MG63 (cell line): ENCODE measurements at regions not wholly inside any gene's neighbourhood (a gene's known extent, or its start where the extent isn't known, plus 50 kb on each side); places are given as distances from the start of the nearest gene placed in this dataset.
"Not testable (repeated sequence)": the region's sequence is repeated elsewhere in the genome, so short reads cannot be mapped to it uniquely, and the experiment has no call there.

Experiments
- DNase-seq: peaks from one replicate; pipeline ENCODE4 v3.0.0-alpha.2; 2020
- H3K27me3 ChIP-seq: fragments of 250-450 bp; sonication (Bioruptor Pico); 2 replicates; pipeline ENCODE4 v1.5.1; 2020; ENCODE audit warnings: mild to moderate bottlenecking, moderate library complexity
- H3K36me3 ChIP-seq: fragments of 250-450 bp; sonication (Bioruptor Pico); 2 replicates; pipeline ENCODE4 v1.5.1; 2020; ENCODE audit warnings: mild to moderate bottlenecking, moderate library complexity
- H3K4me3 ChIP-seq: fragments of 250-450 bp; sonication (Bioruptor Pico); 2 replicates; pipeline ENCODE4 v1.5.1; 2020; ENCODE audit warnings: mild to moderate bottlenecking, moderate library complexity
- H3K9me3 ChIP-seq: fragments of 250-450 bp; sonication (Bioruptor Pico); 2 replicates; pipeline ENCODE4 v1.5.1; 2020; ENCODE audit warnings: mild to moderate bottlenecking, moderate library complexity

DNA sequence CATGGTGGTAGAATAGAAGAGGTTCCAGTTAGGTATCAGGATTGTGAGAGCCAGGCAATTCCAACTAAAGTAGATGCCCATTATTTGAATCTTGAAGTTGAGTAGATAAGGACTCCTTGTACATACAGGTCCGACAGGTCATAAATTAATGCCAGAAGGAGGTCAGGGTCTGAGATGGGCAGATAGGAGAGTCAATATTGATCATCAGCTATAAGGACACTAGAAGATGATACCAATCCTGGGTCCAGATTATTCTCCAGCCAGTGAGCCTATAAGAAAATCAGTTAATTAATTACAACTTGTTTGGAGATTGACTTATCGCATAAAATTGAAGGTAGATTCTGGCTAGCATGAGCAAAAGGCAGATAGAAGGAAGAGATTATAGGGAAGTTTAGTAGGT lies 378.4 kb upstream of the NAALADL2 start:
- DNase-seq = no peak
- Histone ChIP-seq H3K36me3 (no peaks in the 10 kb centered on the region), H3K4me3 (no peak overlapping the region), H3K27me3 (no peaks in the 10 kb centered on the region), H3K9me3 (no peaks in the 10 kb centered on the region; the same call in 1 of the 2 replicates)

DNA sequence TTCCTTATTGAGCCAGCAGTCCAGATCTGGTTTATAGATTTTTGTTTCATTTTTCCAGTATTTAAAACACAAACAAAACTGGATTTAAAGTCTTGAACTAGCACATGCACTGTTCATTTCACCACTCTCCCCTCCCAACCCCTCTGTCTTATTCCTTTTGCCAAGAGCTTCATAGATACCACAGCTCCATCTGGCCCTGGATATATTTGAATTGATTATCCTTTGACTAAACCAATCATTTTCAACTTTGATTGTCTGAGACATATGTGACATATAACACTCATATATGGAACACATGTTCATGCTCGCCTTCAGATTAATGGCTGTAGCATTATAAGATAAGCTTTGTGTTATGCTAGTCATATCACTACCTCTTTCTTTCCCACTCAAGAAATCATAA lies 376.6 kb upstream of the NAALADL2 start:
- no peak overlapping the region for H3K4me3 ChIP-seq
- no peak for DNase-seq
- H3K36me3 ChIP-seq = no peaks in the 10 kb centered on the region
- H3K9me3 ChIP-seq = no peaks in the 10 kb centered on the region; the same call in 1 of the 2 replicates
- H3K27me3 ChIP-seq = no peaks in the 10 kb centered on the region

DNA sequence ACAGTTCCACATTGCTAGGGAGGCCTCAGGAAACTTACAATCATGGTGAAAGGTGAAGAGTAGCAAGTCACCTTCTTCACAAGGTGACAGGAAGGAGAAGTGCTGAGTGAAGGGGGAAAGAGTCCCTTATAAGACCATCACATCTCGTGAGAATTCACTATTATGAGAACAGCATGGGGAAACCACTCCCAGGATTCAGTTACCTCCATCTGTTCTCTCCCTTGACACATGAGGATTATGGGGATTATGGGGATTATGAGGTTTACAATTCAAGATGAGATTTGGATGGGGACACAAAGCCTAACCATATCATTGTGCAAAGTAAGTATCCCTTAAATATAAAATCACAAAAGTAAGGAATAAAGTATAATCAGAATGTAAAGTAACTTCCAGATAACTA lies 375.9 kb upstream of the NAALADL2 start:
- no peak overlapping the region for H3K4me3 ChIP-seq
- no peaks in the 10 kb centered on the region for H3K36me3 ChIP-seq
- no peak for DNase-seq
- no peaks in the 10 kb centered on the region for H3K27me3 ChIP-seq
- no peaks in the 10 kb centered on the region for H3K9me3 ChIP-seq

DNA sequence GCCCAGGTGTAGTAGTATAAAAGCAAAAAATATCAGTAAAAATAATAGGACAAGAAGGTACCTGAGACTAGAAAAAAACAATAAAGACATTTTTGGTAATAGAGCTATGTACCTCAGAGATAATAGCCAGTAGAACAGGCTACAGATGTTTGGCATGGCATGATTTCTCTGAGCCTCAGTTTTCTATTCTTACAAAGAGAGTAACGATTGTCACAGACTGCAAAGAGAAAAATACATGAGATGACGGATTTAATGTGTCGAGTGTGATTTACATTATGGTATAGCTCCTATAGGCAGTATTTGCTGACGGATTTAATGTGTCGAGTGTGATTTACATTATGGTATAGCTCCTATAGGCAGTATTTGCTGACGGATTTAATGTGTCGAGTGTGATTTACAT lies 375.3 kb upstream of the NAALADL2 start:
- not testable (repeated sequence) for H3K4me3 ChIP-seq, DNase-seq, H3K9me3 ChIP-seq, H3K27me3 ChIP-seq, H3K36me3 ChIP-seq

DNA sequence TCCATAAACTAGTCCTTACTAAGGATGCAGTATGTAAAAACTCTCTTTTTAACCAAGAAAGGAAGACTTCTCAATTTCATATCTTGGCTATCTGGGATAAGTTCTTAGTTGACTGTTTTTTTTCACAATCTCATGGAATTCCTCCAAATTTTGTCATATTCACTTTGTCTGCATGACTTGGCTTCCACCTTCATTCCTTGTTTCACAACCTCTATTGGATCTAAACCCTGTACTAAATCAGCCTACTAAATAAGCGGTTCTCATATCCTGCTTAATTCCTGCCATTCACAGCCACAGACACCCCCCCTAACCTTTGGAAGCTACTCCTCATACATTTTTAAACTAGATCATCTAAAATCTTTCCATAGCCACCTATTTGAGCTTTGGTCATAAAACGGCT lies 370.6 kb upstream of the NAALADL2 start:
- 0 out of 2 replicates have a peak, but pooled peaks cover 3% of the 10 kb centered on the region for H3K9me3 ChIP-seq
- H3K36me3 ChIP-seq = no peaks in the 10 kb centered on the region
- no peak for DNase-seq
- H3K4me3 ChIP-seq = no peak overlapping the region
- no peaks in the 10 kb centered on the region for H3K27me3 ChIP-seq

DNA sequence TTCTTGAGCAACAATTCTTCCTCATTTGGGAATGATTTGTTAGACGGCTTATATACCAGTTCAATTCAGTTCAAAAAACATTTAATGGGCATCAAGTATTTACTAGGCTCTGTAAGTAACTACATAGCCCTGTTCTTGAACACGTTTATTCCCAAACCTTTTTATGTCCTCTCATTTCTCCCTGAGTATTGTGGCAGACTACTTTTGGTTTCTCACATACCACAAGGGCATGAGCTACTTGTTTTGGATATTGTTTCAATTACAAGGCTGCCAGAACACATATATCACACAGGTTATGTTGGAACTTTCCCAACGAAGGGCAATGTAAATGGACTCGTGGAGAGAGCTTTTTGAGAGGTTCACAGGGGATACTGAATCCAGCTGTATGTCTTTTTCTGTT lies 363.8 kb upstream of the NAALADL2 start:
- DNase-seq = no peak

DNA sequence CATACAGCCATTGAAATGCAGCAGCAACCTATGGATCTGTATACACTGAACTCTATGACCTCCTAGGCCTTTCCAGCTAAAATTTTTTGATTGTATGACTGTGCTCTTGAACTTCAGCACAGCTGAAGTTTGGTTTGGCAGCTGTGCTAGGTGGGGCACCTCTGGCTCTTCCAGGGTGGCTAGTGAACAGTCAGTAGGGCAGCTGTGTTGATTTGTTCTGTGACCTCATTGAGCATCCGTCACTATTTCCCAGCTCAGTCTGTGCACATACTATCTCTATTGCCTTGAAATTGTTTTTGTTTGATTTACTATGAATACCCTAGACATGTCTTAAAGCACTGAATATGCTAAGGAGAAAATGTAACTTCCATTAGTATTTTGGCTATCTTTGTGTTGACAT lies 363.2 kb upstream of the NAALADL2 start:
- peak; percentile 80 for DNase-seq

More for the DNA sequence above, 363.8 kb upstream of the NAALADL2 start:
- Histone ChIP-seq H3K27me3 (no peaks in the 10 kb centered on the region), H3K9me3 (no peaks in the 10 kb centered on the region), H3K36me3 (no peaks in the 10 kb centered on the region), H3K4me3 (no peak overlapping the region)

DNA sequence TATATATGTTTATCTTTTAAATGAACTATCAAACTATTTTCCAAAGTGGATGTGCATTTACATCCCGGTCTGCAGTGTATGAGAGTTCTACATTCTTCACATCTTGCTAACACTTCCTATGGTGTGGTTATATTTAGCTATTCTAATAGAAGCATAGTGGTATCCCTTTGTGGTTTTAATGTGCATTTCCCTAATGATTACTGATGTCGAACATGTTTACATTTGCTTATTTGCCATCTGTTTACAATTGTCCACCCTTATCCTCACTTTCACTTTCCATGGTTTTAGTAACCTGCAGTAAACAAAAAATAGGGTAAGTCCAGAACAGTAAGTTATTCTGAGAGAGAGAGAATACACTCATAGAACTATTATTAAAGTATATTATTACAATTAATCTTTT lies 360.5 kb upstream of the NAALADL2 start:
- no peak for DNase-seq
- H3K4me3 ChIP-seq = peak overlapping the region; percentile 27

More for the DNA sequence above, 363.2 kb upstream of the NAALADL2 start:
- Histone ChIP-seq H3K36me3 (no peaks in the 10 kb centered on the region), H3K4me3 (no peak overlapping the region), H3K27me3 (no peaks in the 10 kb centered on the region), H3K9me3 (no peaks in the 10 kb centered on the region)

DNA sequence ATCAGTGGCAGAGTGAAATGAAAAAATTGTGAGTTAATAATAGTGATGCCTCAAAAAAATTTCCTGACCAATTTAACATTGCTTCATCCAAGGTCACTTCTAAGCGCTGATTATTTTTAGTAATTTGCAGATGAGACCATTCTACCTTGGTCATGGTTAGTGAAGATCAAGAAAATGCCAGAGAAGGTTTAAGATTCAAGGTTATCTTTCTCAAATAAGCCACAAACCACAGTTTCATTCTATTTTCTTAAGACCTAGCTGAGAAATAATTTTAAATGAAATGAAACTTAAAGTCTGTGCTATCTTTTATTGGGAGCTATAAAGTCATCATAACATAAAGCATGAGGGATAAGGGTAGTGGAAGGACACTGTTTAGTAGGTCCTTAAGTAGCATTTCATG lies 353.9 kb upstream of the NAALADL2 start:
- no peak for DNase-seq
- Histone ChIP-seq H3K4me3 (no peak overlapping the region), H3K9me3 (no peaks in the 10 kb centered on the region), H3K36me3 (no peaks in the 10 kb centered on the region), H3K27me3 (no peaks in the 10 kb centered on the region)

More for the DNA sequence above, 360.5 kb upstream of the NAALADL2 start:
- Histone ChIP-seq H3K9me3 (no peaks in the 10 kb centered on the region), H3K27me3 (no peaks in the 10 kb centered on the region), H3K36me3 (no peaks in the 10 kb centered on the region)

DNA sequence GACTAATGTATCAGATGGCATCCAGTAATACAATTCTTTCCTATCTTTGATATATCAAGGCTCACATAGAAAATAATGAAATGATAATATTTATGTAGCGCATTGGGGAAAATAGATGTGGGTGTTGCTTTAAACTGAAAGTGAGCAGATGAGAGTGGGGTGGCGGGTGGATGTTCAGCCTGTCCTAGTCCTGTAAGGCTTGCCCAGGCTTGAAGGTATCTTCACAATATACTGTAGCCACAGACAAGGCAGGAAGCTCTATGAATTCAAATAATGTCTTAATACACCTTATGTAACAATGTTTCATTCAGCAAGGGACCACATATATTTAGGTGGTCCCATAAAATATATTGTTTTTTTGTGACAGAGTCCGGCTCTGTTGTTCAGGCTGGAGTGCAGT lies 334.9 kb upstream of the NAALADL2 start:
- DNase-seq = no peak
- Histone ChIP-seq H3K36me3 (no peaks in the 10 kb centered on the region), H3K27me3 (no peaks in the 10 kb centered on the region), H3K9me3 (no peaks in the 10 kb centered on the region; the same call in 1 of the 2 replicates), H3K4me3 (no peak overlapping the region)

DNA sequence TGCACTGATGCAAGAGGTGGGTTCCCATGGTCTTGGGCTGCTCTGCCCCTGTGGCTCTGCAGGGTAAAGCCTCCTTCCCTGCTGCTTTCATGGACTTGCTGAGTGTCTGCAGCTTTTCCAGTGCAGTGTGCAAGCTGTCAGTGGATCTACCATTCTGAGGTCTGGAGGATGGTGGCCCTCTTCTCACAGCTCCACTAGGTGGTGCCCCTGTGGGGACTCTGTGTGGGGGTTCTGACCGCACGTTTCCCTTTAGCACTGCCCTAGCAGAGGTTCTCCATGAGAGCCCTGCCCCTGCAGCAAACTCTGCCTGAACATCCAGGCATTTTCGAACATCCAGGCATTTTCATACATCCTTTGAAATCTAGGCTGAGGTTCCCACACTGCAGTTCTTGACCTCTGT lies 329.8 kb upstream of the NAALADL2 start:
- H3K9me3 ChIP-seq = peaks cover 2% of the 10 kb centered on the region; the same call in 1 of the 2 replicates
- H3K27me3 ChIP-seq = no peaks in the 10 kb centered on the region
- DNase-seq = no peak
- no peak overlapping the region for H3K4me3 ChIP-seq
- no peaks in the 10 kb centered on the region for H3K36me3 ChIP-seq

DNA sequence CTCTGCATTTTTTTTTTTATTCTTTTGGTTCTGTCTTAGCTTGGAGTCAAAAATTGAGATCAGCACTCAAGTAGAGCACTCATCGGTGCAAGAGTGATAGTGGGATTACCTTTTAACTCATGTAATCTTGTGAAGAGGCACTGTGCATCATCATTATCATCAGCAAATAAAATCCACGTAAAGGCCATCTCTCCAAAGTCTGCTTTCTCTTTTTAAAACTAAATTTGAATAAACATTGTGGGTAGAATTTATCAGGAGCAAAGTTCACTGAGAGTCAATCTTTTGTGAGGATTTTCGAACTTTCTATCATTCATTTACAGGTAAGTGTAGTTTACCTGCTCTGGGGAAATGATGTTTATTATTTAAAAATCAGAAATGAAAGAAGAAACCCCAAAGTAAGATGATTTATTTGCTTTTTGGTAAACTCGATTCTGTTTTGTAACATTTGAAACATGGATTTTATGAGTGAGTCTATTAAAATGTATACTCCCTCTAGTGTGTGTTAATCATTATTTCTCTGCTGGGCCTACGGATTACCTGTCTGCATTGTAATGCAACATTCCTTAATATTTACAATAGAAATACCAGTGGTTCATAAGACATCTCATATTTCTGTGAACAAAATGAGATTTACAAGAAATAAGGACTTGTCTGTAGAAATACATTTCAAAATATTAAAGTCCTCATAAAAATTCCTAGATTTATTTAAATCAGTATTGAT lies 327.7 kb upstream of the NAALADL2 start:
- Histone ChIP-seq H3K9me3 (0 out of 2 replicates have a peak, but pooled peaks cover 2% of the 10 kb centered on the region), H3K4me3 (no peak overlapping the region), H3K27me3 (no peaks in the 10 kb centered on the region), H3K36me3 (no peaks in the 10 kb centered on the region)
- no peak for DNase-seq

DNA sequence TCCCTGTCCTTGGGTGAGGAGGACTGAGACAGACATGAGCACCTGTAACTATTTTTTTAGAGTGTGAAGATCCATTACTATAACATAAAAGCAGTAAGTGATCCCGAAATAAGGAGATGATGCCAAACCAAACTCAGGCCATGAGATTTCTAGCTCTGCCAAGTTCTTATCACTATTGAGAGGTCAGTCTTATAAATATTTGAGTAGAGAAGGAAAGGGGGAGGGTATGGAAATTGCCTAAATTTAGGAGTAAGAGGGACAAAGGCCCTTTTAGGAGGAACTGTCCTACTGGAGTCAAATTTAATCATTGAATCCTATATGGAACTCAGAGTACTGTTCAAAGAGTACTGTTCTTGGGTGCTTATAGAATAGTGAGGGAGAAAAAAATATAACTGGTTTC lies 326.9 kb upstream of the NAALADL2 start:
- Histone ChIP-seq H3K27me3 (no peaks in the 10 kb centered on the region), H3K9me3 (0 out of 2 replicates have a peak, but pooled peaks cover 2% of the 10 kb centered on the region), H3K36me3 (no peaks in the 10 kb centered on the region), H3K4me3 (no peak overlapping the region)
- DNase-seq = no peak

DNA sequence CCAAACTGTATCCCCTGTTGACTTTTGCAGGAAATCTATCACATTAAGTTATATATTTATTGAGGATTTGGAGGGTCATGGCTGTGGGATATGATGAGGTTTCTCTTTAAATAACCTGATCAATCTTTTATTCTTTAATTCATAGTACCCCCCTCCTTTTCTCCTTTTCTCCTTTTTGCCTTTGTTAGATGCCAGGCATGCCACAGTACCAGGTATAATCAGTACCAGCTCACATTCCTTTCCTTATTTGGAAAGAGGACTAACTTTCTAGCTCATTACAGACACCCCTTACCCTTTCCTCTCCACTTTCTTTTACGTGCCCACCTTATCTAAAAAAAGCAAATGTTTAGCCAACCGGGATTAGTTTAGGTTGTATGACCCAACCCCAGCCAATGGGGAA lies 326.4 kb upstream of the NAALADL2 start:
- Histone ChIP-seq H3K9me3 (0 out of 2 replicates have a peak, but pooled peaks cover 2% of the 10 kb centered on the region), H3K27me3 (no peaks in the 10 kb centered on the region), H3K4me3 (no peak overlapping the region), H3K36me3 (no peaks in the 10 kb centered on the region)
- no peak for DNase-seq

DNA sequence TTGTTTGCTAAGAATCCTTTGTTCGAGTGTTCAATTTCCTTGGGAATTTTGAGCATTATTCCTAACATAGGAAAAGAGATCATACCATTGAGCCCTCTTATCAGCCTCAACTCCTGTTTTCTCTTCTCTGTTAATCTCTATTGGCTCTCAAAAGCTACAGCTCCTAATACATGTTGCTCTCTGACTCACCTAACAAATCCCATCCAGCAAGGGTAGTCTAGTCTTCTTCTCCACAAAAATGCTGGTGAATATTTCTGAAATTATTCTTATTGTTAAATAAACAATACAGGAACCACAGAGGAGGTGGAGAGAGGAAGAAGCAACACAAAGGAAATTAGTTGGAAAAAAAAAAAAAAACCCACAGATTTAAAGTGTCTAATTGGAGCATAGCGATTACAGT lies 325.8 kb upstream of the NAALADL2 start:
- no peak overlapping the region for H3K4me3 ChIP-seq
- peaks cover 2% of the 10 kb centered on the region; the same call in 1 of the 2 replicates for H3K9me3 ChIP-seq
- H3K36me3 ChIP-seq = no peaks in the 10 kb centered on the region
- no peaks in the 10 kb centered on the region for H3K27me3 ChIP-seq
- DNase-seq = no peak

DNA sequence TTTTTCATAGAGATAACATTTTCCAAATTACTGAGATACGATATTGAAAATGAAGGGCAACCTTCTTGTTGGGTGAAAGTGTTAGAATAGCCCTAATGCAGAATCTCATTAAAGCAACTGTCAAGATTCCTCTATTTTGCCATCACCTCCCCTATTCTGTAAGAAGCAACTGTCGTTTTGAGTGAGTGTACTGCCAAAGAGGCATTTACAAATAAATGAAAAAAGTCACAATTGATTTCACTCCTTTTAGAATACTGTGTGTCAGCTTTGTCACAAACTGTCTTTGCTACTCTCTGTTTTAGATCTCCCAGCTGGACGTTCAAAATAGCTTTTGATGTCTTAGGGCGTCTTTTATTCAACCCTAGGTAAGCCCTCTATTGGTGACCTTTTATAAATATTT lies 322.8 kb upstream of the NAALADL2 start:
- no peaks in the 10 kb centered on the region for H3K36me3 ChIP-seq
- H3K9me3 ChIP-seq = peaks cover 2% of the 10 kb centered on the region; the same call in 1 of the 2 replicates
- DNase-seq = no peak
- no peak overlapping the region for H3K4me3 ChIP-seq
- H3K27me3 ChIP-seq = no peaks in the 10 kb centered on the region

DNA sequence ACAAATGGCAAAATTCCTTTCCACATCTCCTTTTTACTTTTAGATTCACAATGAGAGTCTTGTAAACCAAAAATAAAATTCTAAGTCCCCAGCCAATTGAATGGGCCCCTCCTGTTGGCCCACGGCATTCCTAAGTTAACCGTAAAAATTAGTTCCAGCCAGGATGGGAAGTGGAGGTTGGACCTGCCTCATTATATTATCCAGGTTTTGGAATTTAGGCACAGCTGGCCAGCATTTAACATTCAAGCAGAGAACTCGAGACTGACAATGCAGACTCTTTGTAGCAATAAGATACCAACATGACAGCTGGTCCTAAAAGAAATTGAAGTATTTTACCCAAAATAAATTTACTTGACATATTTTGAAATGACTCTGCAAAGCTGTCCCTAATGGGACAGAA lies 321.0 kb upstream of the NAALADL2 start:
- peaks cover 4% of the 10 kb centered on the region; the same call in 1 of the 2 replicates for H3K9me3 ChIP-seq
- H3K4me3 ChIP-seq = no peak overlapping the region
- DNase-seq = no peak
- no peaks in the 10 kb centered on the region for H3K36me3 ChIP-seq
- H3K27me3 ChIP-seq = no peaks in the 10 kb centered on the region
